Stomach (tissue), 8 donors: ENCODE measurements at regions not wholly inside any gene's neighbourhood (a gene's known extent, or its start where the extent isn't known, plus 50 kb on each side); places are given as distances from the start of the nearest gene placed in this dataset.

ENCODE experiments used
- DNase-seq, 2 donors: peaks; one replicate each; pipeline versions ENCODE4 v3.0.0 to v3.0.0-alpha.2; 2013 to 2019
- H3K27ac ChIP-seq, 5 donors: fragments of 200-600 bp in 4 of 5; sonication (generic) in 4 of 5; one replicate each; pipeline ENCODE4 v1.5.1; 2013 to 2019; ENCODE audit warnings: mild to moderate bottlenecking in 1 of 5, moderate library complexity in 1 of 5
- H3K27me3 ChIP-seq, 3 donors: fragments of 200-600 bp; sonication (generic); one replicate each; pipeline ENCODE4 v1.5.1; 2017 to 2019; ENCODE audit warnings: mixed run types in 1 of 3
- H3K36me3 ChIP-seq, 4 donors: fragments of 200-600 bp; sonication (generic); 1 replicate in 3 of 4; 2 replicates in 1 of 4; pipeline ENCODE4 v1.5.1; 2016 to 2019
- H3K4me1 ChIP-seq, 4 donors: fragments of 200-600 bp; sonication (generic); one replicate each; pipeline ENCODE4 v1.5.1; 2016 to 2019
- H3K4me3 ChIP-seq, 4 donors: fragments of 200-600 bp; sonication (generic) in 3 of 4; one replicate each; pipeline ENCODE4 v1.5.1; 2016 to 2019; ENCODE audit warnings: mild to moderate bottlenecking in 1 of 4
- H3K9me3 ChIP-seq, 4 donors: fragments of 200-600 bp; sonication (generic); one replicate each; pipeline ENCODE4 v1.5.1; 2016 to 2019
- EP300 ChIP-seq: sonication (generic); formaldehyde crosslinking; IDR thresholded peaks from one replicate; pipeline ENCODE4 v1.6.1; 2017; ENCODE audit warnings: antibody characterized with exemption
- POLR2A ChIP-seq, 4 donors: fragments of 450-650 bp; IDR thresholded peaks; one replicate each; pipeline ENCODE4 v1.6.1; 2016; ENCODE audit warnings: antibody characterized with exemption in 4 of 4, control low read depth in 2 of 4, mild to moderate bottlenecking in 1 of 4, moderate library complexity in 1 of 4
- POLR2AphosphoS5 ChIP-seq, 3 donors: sonication (generic); formaldehyde crosslinking; IDR thresholded peaks; one replicate each; pipeline ENCODE4 v1.6.1; 2016; ENCODE audit warnings: antibody characterized with exemption in 3 of 3
- WGBS, 5 donors: extraction: QIAGEN DNeasy Blood & Tissue Kit in 3 of 5; methylation state at CpG; one replicate each; pipeline versions ENCODE4 v1.1.5 to v1.1.7; 2013 to 2018; 5-methylcytosine and 5-hydroxymethylcytosine counted together
- intact Hi-C: fragments of 100-400 bp; cut with DNase I; formaldehyde crosslinking; loops from one replicate; pipeline ENCODE4 v1.15.1; 2023; ENCODE audit warnings: low total_unique reads
- TF ChIP-seq, protein P1 (sequence below), 7 experiments: fragments of 450-650 bp in 4 of 7; fragments of 200-600 bp in 3 of 7; sonication (generic) in 3 of 7; IDR thresholded peaks; one replicate each; pipeline ENCODE4 v1.5.1; 2016 to 2019; ENCODE audit warnings: antibody characterized with exemption in 7 of 7, control low read depth in 2 of 7, mild to moderate bottlenecking in 1 of 7
- donor health status: healthy with polysubstance abuse.
- donor health status: Bipolar disorder and iron deficiency.
- donor health status: healthy.

DNA sequence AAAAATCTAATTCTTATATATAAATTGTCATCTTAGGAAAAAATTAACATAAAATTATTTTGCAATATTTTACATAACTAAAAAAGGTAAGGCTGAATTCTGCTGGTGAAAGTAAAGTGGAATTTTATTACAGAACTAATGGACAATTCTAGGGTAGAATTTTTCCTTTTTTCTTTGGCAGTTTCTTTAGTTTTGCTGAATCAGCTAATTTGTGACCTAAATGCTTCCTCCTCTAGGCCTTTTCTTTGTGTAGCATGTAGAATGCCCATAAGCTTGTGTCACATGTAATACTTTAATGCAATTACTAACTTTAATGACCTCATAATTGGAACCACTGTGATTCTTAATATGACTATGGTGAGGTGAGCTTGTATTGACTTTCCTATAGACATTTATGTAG, 1378.4 kb upstream of the ADGRL4 start:
- Histone ChIP-seq H3K27me3 (no peaks in the 10 kb centered on the region), H3K9me3 (peaks cover 0 to 13% (median 6%) of the 10 kb centered on the region in 4 donors)

DNA sequence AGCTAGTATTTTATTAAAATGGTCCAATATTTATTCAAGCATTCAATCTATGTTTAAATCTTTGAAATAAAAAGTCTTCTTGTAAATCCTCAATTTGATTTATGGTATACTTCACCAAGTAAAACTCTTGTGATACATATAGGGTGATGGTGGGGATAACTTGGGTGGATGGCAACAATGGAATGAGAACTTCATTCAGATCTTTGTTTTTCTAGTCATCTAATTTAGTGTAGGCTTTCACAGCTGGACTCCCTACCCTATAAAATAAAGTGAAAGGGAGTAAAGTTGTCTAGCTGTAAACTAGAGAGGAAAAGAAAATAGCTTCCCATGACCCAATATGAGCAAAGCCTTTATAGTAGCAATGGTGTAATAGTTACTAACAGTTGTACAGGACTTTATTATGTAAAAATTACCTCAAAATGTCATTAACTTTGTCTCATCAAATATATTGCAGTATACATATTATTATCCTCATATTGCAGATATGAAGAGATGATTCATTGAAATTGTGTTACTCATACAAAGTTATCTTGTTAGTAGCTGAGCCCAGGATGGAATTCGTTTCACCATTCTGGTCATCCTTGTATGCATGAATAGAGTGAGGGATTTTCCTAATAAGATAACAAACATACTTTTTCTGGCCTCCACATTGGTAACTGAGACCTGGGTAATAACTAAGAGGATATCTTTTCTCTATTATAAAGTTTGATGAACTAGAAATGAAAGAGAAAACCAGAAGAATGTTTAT, 1377.7 kb upstream of the ADGRL4 start:
- Histone ChIP-seq H3K4me3 (no peak overlapping the region), H3K27ac (no peak overlapping the region), H3K27me3 (no peaks in the 10 kb centered on the region), H3K4me1 (no peaks in the 10 kb centered on the region), H3K9me3 (peaks cover 0 to 9% (median 3%) of the 10 kb centered on the region in 4 donors), H3K36me3 (no peaks in the 10 kb centered on the region)
- TF ChIP-seq POLR2AphosphoS5 (IDR thresholded peaks at IDR 0.05) (no peak), EP300 (no peak), POLR2A (IDR thresholded peaks at IDR 0.05) (no peak)
- TF ChIP-seq, protein P1, sequence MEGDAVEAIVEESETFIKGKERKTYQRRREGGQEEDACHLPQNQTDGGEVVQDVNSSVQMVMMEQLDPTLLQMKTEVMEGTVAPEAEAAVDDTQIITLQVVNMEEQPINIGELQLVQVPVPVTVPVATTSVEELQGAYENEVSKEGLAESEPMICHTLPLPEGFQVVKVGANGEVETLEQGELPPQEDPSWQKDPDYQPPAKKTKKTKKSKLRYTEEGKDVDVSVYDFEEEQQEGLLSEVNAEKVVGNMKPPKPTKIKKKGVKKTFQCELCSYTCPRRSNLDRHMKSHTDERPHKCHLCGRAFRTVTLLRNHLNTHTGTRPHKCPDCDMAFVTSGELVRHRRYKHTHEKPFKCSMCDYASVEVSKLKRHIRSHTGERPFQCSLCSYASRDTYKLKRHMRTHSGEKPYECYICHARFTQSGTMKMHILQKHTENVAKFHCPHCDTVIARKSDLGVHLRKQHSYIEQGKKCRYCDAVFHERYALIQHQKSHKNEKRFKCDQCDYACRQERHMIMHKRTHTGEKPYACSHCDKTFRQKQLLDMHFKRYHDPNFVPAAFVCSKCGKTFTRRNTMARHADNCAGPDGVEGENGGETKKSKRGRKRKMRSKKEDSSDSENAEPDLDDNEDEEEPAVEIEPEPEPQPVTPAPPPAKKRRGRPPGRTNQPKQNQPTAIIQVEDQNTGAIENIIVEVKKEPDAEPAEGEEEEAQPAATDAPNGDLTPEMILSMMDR (IDR thresholded peaks at IDR 0.05): no peak
- DNase-seq: no peak
- 45 to 74% (median 62%) methylated on average over 1 of the region's 1 CpG for WGBS, 5 donors
- intact Hi-C loops: no loop called here

More for the DNA sequence above, 1378.4 kb upstream of the ADGRL4 start:
- TF ChIP-seq POLR2A (IDR thresholded peaks at IDR 0.05): no peak
- no peak for TF ChIP-seq POLR2AphosphoS5 (IDR thresholded peaks at IDR 0.05)
- TF ChIP-seq, protein P1 (IDR thresholded peaks at IDR 0.05): no peak
- TF ChIP-seq EP300: no peak
- no peak overlapping the region for H3K27ac ChIP-seq
- intact Hi-C loops: no loop called here
- DNase-seq: no peak
- H3K36me3 ChIP-seq: no peaks in the 10 kb centered on the region
- no peaks in the 10 kb centered on the region for H3K4me1 ChIP-seq
- no peak overlapping the region for H3K4me3 ChIP-seq

DNA sequence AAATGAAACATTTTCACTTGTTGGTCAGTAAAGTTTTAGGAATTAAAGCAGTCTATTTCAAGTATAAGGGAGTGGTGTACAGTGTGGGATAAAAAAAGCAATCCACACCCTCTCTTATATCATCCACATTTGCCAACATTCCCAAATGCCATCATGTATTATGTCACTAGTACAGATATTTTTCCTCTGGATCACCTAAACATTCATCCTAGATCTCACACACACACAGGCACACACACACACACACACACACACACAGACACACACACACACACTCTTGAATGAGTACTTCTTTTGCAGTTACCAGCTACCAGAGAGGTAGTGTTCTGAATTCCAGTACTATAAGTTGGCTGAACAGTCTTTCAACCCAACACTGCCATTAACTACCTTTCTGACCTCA, 1369.1 kb upstream of the ADGRL4 start:
- Histone ChIP-seq H3K4me1 (no peaks in the 10 kb centered on the region), H3K9me3 (no peaks in the 10 kb centered on the region), H3K36me3 (no peaks in the 10 kb centered on the region), H3K27ac (no peak overlapping the region), H3K4me3 (no peak overlapping the region), H3K27me3 (no peaks in the 10 kb centered on the region)
- TF ChIP-seq, protein P1 (IDR thresholded peaks at IDR 0.05): no peak
- TF ChIP-seq POLR2A (IDR thresholded peaks at IDR 0.05): no peak
- no peak for TF ChIP-seq POLR2AphosphoS5 (IDR thresholded peaks at IDR 0.05)
- no peak for TF ChIP-seq EP300
- no peak for DNase-seq
- intact Hi-C loops: no loop called here

DNA sequence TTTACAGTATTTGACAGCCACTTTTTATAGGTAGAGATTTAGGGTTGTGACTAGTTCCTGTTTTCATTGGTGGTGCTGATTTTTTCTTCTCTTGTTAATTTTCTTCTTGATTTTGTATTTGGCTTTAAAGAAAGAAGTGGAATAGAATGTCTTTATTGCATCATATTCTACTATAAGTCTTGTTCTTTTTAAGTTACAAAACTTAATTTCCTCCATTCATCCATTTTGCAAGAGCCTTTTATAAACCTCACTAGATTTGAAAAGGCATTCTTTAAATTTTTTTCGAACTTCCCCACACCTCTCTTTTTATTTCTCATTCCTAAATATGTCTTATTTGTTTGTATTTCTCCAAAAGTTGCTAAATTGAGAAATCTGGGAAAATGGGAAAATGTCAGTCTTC, 1368.6 kb upstream of the ADGRL4 start:
- no peak for DNase-seq
- Histone ChIP-seq H3K36me3 (no peaks in the 10 kb centered on the region), H3K4me1 (no peaks in the 10 kb centered on the region), H3K27me3 (no peaks in the 10 kb centered on the region), H3K4me3 (no peak overlapping the region), H3K27ac (no peak overlapping the region), H3K9me3 (no peaks in the 10 kb centered on the region)
- intact Hi-C loops: no loop called here
- TF ChIP-seq POLR2A (IDR thresholded peaks at IDR 0.05) (no peak), EP300 (no peak), POLR2AphosphoS5 (IDR thresholded peaks at IDR 0.05) (no peak)
- TF ChIP-seq, protein P1 (IDR thresholded peaks at IDR 0.05): no peak
- WGBS, 5 donors: 67 to 82% (median 76%) methylated on average over 1 of the region's 1 CpG
